HCT116 (cell line): ENCODE measurements at regions not wholly inside any gene's neighbourhood (a gene's known extent, or its start where the extent isn't known, plus 50 kb on each side); places are given as distances from the start of the nearest gene placed in this dataset.

Source experiments
- ATAC-seq: fragments of 200-7000 bp; cut with Tn5 transposase; 2 replicates; pipeline ENCODE4 v1.9.1; 2020; ENCODE audit warnings: mild to moderate bottlenecking, moderate library complexity
- BruUV-seq: library from RNA; stranded (reverse); fragments of 400-500 nt; replicated peaks from 2 replicates; lab custom pipeline; 2021; lab: Mats Ljungman, UMichigan
- CTCF ChIA-PET: fragments of 300-600 bp; sonication (Branson Sonifier 250); formaldehyde crosslinking; loops from one replicate; lab custom pipeline; 2021; ENCODE audit warnings: antibody characterized with exemption; lab: Charles Lee
- POLR2A ChIA-PET: fragments of 300-600, 350-600 bp; sonication (Branson Sonifier 250); formaldehyde crosslinking; loops from one replicate; lab custom pipeline; 2021; ENCODE audit warnings: antibody characterized with exemption; lab: Charles Lee
- RAD21 ChIA-PET, 2 experiments: fragments of 300-600 bp; sonication (Branson Sonifier 250); formaldehyde crosslinking; loops; one replicate each; lab custom pipeline; 2023; ENCODE audit warnings: low total read pairs in 2 of 2; ENCODE audit not compliant: uncharacterized antibody in 2 of 2, unreplicated experiment in 2 of 2, low non-redundant PET in 1 of 2; lab: Charles Lee
- DNase-seq: peaks from one replicate; pipeline ENCODE4 v3.0.0-alpha.2; 2010; ENCODE audit warnings: low read depth, low spot score
- H2AFZ ChIP-seq: fragments of 200-600 bp; shearing (Covaris generic), sonication (generic); 2 replicates; pipeline ENCODE4 v1.6.1; 2017; ENCODE audit warnings: low read depth, mixed run types, mixed read lengths, antibody characterized with exemption, low read length; ENCODE audit not compliant: poor library complexity, severe bottlenecking
- H3K27ac ChIP-seq: 2 replicates; pipeline ENCODE4 v1.5.1; 2012; ENCODE audit warnings: low read depth, low read length
- H3K27me3 ChIP-seq: fragments of 200-600 bp; sonication (generic); 2 replicates; pipeline ENCODE4 v1.6.1; 2016; ENCODE audit warnings: mixed run types, low read length, mixed read lengths; ENCODE audit not compliant: insufficient read depth
- H3K36me3 ChIP-seq, 2 experiments: fragments of 200-500 bp in 1 of 2; fragments of 200-600 bp in 1 of 2; sonication (Bioruptor generic) in 1 of 2; sonication (generic) in 1 of 2; 2 replicates each; pipeline versions ENCODE4 v1.5.1 to v1.6.1; 2014 to 2016; ENCODE audit warnings: low read length in 2 of 2, inconsistent platforms in 1 of 2, mixed read lengths in 1 of 2, mixed run types in 1 of 2; ENCODE audit not compliant: insufficient read depth in 2 of 2, control insufficient read depth in 1 of 2
- H3K4me1 ChIP-seq, 2 experiments: fragments of 200-600 bp in 1 of 2; sonication (generic) in 1 of 2; 2 replicates each; pipeline versions ENCODE4 v1.5.1 to v1.6.1; 2012 to 2017; ENCODE audit warnings: low read length in 2 of 2, inconsistent platforms in 1 of 2, mild to moderate bottlenecking in 1 of 2, mixed read lengths in 1 of 2, mixed run types in 1 of 2, moderate library complexity in 1 of 2; ENCODE audit not compliant: insufficient read depth in 2 of 2, control insufficient read depth in 1 of 2
- H3K4me2 ChIP-seq: fragments of 200-600 bp; sonication (generic); 2 replicates; pipeline ENCODE4 v1.6.1; 2017; ENCODE audit warnings: mixed run types, low read length, mixed read lengths
- H3K4me3 ChIP-seq, 2 experiments: fragments of 200-600 bp in 1 of 2; sonication (generic) in 1 of 2; replicated peaks in 1 of 2; 2 replicates each; pipeline ENCODE4 v1.5.1; 2011 to 2016; ENCODE audit warnings: low read length in 2 of 2, control low read depth in 1 of 2, low read depth in 1 of 2, mild to moderate bottlenecking in 1 of 2, mixed read lengths in 1 of 2, mixed run types in 1 of 2
- H3K79me2 ChIP-seq: fragments of 200-600 bp; sonication (generic); 2 replicates; pipeline ENCODE4 v1.6.1; 2017; ENCODE audit warnings: mild to moderate bottlenecking, mixed run types, low read length, moderate library complexity, mixed read lengths; ENCODE audit not compliant: insufficient read depth
- H3K9ac ChIP-seq: fragments of 200-600 bp; sonication (generic); 2 replicates; pipeline ENCODE4 v1.6.1; 2016; ENCODE audit warnings: low read length, mixed read lengths
- H3K9me2 ChIP-seq: fragments of 200-600 bp; sonication (generic), shearing (Covaris generic); 2 replicates; pipeline ENCODE4 v1.6.1; 2017; ENCODE audit warnings: mixed run types, mild to moderate bottlenecking, moderate library complexity; ENCODE audit not compliant: insufficient read depth
- H3K9me3 ChIP-seq, 2 experiments: fragments of 200-500 bp in 1 of 2; fragments of 200-600 bp in 1 of 2; sonication (Bioruptor generic) in 1 of 2; sonication (generic) in 1 of 2; 2 replicates each; pipeline ENCODE4 v1.6.1; 2014 to 2017; ENCODE audit warnings: low read length in 2 of 2, mixed read lengths in 2 of 2, inconsistent platforms in 1 of 2, low read depth in 1 of 2, mild to moderate bottlenecking in 1 of 2, mixed run types in 1 of 2, moderate library complexity in 1 of 2; ENCODE audit not compliant: control insufficient read depth in 1 of 2, insufficient read depth in 1 of 2
- H4K20me1 ChIP-seq: fragments of 200-600 bp; sonication (generic), shearing (Covaris generic); 2 replicates; pipeline ENCODE4 v1.6.1; 2017; ENCODE audit warnings: mixed run types, mild to moderate bottlenecking, moderate library complexity; ENCODE audit not compliant: insufficient read depth
- CBX3 ChIP-seq: IDR thresholded peaks from 2 replicates; pipeline ENCODE4 v1.6.1; 2012; ENCODE audit warnings: low read depth
- CEBPB ChIP-seq: IDR thresholded peaks from 2 replicates; pipeline ENCODE4 v1.6.1; 2012; ENCODE audit warnings: low read depth
- EGR1 ChIP-seq: IDR thresholded peaks from 2 replicates; pipeline ENCODE4 v1.6.1; 2012; ENCODE audit warnings: low read depth
- ELF1 ChIP-seq: IDR thresholded peaks from 2 replicates; pipeline ENCODE4 v1.6.1; 2012; ENCODE audit warnings: low read depth, borderline replicate concordance
- EZH2 ChIP-seq: fragments of 200-600 bp; sonication (generic); IDR thresholded peaks from 2 replicates; pipeline ENCODE4 v1.6.1; 2017; ENCODE audit warnings: antibody characterized with exemption, mixed run types
- EZH2phosphoT487 ChIP-seq: fragments of 200-600 bp; IDR thresholded peaks from 2 replicates; pipeline ENCODE4 v1.6.1; 2018; ENCODE audit warnings: antibody characterized with exemption, borderline replicate concordance
- JUND ChIP-seq: IDR thresholded peaks from 2 replicates; pipeline ENCODE4 v1.6.1; 2012
- POLR2A ChIP-seq: IDR thresholded peaks from 2 replicates; pipeline ENCODE4 v1.7.0; 2011; ENCODE audit warnings: borderline replicate concordance; ENCODE audit not compliant: insufficient read depth, insufficient read length; ENCODE audit errors: extremely low read depth
- POLR2AphosphoS5 ChIP-seq: IDR thresholded peaks from 2 replicates; pipeline ENCODE4 v1.6.1; 2011; ENCODE audit warnings: mild to moderate bottlenecking, low read depth, low read length, moderate library complexity
- SIN3A ChIP-seq: IDR thresholded peaks from 2 replicates; pipeline ENCODE4 v1.6.1; 2012; ENCODE audit warnings: low read depth
- SP1 ChIP-seq: IDR thresholded peaks from 2 replicates; pipeline ENCODE4 v1.6.1; 2012; ENCODE audit warnings: low read depth
- SRF ChIP-seq: IDR thresholded peaks from 2 replicates; pipeline ENCODE4 v1.6.1; 2012; ENCODE audit warnings: low read depth
- TCF7L2 ChIP-seq: IDR thresholded peaks from 2 replicates; pipeline ENCODE4 v1.7.0; 2011; ENCODE audit warnings: borderline replicate concordance, inconsistent platforms; ENCODE audit not compliant: insufficient read depth, insufficient read length; ENCODE audit errors: extremely low read depth
- ZFX ChIP-seq: fragments of 450-650 bp; IDR thresholded peaks from 2 replicates; pipeline ENCODE4 v1.6.1; 2017
- ZNF274 ChIP-seq: fragments of 200-500 bp; sonication (Bioruptor generic); IDR thresholded peaks from 2 replicates; pipeline ENCODE4 v1.6.1; 2014; ENCODE audit warnings: mild to moderate bottlenecking, low read depth, low read length, inconsistent platforms
- intact Hi-C: fragments of 100-400 bp; cut with micrococcal nuclease; formaldehyde crosslinking; loops from 2 replicates; pipeline ENCODE4 v1.10.0; 2022
- TF ChIP-seq, protein P1 (sequence below): IDR thresholded peaks from 2 replicates; pipeline ENCODE4 v1.6.1; 2012
- TF ChIP-seq, protein P2 (sequence below), 3 experiments: fragments of 200-600 bp in 1 of 3; sonication (generic) in 1 of 3; IDR thresholded peaks in 2 of 3; conservative IDR thresholded peaks in 1 of 3; 2 replicates each; pipeline ENCODE4 v1.5.1; 2012 to 2017; ENCODE audit warnings: low read depth in 2 of 3, low read length in 2 of 3, antibody characterized with exemption in 1 of 3, borderline replicate concordance in 1 of 3, control low read depth in 1 of 3, mild to moderate bottlenecking in 1 of 3, mixed read lengths in 1 of 3, mixed run types in 1 of 3, moderate library complexity in 1 of 3; ENCODE audit not compliant: insufficient read depth in 1 of 3
- TF ChIP-seq, protein P3 (sequence below): IDR thresholded peaks from 2 replicates; pipeline ENCODE4 v1.6.1; 2012; ENCODE audit warnings: low read depth

DNA sequence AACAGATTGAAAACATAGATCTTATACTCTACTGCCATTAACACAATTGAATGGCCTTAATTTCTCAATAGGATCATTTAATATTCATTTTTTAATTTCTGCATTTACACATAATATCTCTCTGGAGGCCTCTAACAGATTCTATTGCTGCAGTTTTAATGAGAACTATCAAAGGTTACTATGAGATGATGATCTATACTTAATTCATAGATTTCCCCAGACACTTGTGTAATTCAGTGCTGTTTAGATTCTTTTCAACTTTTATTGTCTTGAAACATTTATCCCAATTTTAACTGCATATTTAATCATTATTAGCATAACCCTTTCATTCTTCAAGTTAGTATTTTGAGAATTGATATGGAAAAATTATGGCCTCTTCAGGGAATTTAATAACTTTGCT, 1056.5 kb upstream of the CDH8 start:
- ChIA-PET RAD21 (no interaction called here), POLR2A (no interaction called here), CTCF (no interaction called here)
- Histone ChIP-seq H3K9me2 (no peaks in the 10 kb centered on the region), H3K27ac (no peak overlapping the region), H3K27me3 (no peaks in the 10 kb centered on the region), H3K9me3 (peaks cover 7 to 35% of the 10 kb centered on the region in 2 experiments; a peak in 3 of 4 replicates), H3K4me3 (no peak overlapping the region), H3K36me3 (no peaks in the 10 kb centered on the region), H3K4me1 (no peaks in the 10 kb centered on the region; a peak in 1 of 4 replicates), H3K79me2 (no peaks in the 10 kb centered on the region), H3K4me2 (no peak overlapping the region), H3K9ac (no peak overlapping the region), H2AFZ (no peak overlapping the region), H4K20me1 (no peaks in the 10 kb centered on the region)
- no peak for DNase-seq
- no peak for ATAC-seq
- TF ChIP-seq EGR1 = no peak
- TF ChIP-seq POLR2AphosphoS5 = no peak
- TF ChIP-seq, protein P1, sequence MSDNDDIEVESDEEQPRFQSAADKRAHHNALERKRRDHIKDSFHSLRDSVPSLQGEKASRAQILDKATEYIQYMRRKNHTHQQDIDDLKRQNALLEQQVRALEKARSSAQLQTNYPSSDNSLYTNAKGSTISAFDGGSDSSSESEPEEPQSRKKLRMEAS = no peak
- TF ChIP-seq CBX3 = no peak
- TF ChIP-seq SIN3A = no peak
- no peak for TF ChIP-seq EZH2phosphoT487
- no peak for TF ChIP-seq CEBPB
- TF ChIP-seq JUND = no peak
- no peak for TF ChIP-seq ELF1
- no peak for TF ChIP-seq ZFX
- TF ChIP-seq, protein P2, sequence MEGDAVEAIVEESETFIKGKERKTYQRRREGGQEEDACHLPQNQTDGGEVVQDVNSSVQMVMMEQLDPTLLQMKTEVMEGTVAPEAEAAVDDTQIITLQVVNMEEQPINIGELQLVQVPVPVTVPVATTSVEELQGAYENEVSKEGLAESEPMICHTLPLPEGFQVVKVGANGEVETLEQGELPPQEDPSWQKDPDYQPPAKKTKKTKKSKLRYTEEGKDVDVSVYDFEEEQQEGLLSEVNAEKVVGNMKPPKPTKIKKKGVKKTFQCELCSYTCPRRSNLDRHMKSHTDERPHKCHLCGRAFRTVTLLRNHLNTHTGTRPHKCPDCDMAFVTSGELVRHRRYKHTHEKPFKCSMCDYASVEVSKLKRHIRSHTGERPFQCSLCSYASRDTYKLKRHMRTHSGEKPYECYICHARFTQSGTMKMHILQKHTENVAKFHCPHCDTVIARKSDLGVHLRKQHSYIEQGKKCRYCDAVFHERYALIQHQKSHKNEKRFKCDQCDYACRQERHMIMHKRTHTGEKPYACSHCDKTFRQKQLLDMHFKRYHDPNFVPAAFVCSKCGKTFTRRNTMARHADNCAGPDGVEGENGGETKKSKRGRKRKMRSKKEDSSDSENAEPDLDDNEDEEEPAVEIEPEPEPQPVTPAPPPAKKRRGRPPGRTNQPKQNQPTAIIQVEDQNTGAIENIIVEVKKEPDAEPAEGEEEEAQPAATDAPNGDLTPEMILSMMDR (IDR thresholded peaks at IDR 0.05 in 2 of 3, conservative IDR thresholded peaks at IDR 0.05 in 1 of 3; ENCODE audit: borderline replicate concordance in 1 of 3, insufficient read depth in 1 of 3, low read depth in 2 of 3, low read length in 2 of 3) = no peak
- TF ChIP-seq SRF = no peak
- TF ChIP-seq EZH2 = no peak
- TF ChIP-seq, protein P3, sequence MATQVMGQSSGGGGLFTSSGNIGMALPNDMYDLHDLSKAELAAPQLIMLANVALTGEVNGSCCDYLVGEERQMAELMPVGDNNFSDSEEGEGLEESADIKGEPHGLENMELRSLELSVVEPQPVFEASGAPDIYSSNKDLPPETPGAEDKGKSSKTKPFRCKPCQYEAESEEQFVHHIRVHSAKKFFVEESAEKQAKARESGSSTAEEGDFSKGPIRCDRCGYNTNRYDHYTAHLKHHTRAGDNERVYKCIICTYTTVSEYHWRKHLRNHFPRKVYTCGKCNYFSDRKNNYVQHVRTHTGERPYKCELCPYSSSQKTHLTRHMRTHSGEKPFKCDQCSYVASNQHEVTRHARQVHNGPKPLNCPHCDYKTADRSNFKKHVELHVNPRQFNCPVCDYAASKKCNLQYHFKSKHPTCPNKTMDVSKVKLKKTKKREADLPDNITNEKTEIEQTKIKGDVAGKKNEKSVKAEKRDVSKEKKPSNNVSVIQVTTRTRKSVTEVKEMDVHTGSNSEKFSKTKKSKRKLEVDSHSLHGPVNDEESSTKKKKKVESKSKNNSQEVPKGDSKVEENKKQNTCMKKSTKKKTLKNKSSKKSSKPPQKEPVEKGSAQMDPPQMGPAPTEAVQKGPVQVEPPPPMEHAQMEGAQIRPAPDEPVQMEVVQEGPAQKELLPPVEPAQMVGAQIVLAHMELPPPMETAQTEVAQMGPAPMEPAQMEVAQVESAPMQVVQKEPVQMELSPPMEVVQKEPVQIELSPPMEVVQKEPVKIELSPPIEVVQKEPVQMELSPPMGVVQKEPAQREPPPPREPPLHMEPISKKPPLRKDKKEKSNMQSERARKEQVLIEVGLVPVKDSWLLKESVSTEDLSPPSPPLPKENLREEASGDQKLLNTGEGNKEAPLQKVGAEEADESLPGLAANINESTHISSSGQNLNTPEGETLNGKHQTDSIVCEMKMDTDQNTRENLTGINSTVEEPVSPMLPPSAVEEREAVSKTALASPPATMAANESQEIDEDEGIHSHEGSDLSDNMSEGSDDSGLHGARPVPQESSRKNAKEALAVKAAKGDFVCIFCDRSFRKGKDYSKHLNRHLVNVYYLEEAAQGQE = no peak
- TF ChIP-seq POLR2A = no peak
- no peak for TF ChIP-seq TCF7L2
- no peak for TF ChIP-seq SP1
- TF ChIP-seq ZNF274 = no peak
- no TSS peak for BruUV-seq
- intact Hi-C loops = no loop called here
